GM21528 (cell line): ENCODE measurements at regions not wholly inside any gene's neighbourhood (a gene's known extent, or its start where the extent isn't known, plus 50 kb on each side); places are given as distances from the start of the nearest gene placed in this dataset.
"Not testable (repeated sequence)": the region's sequence is repeated elsewhere in the genome, so short reads cannot be mapped to it uniquely, and the experiment has no call there.

ENCODE experiments used
- ATAC-seq: cut with Tn5 transposase; IDR thresholded peaks from one replicate; pipeline ENCODE4 v1.9.1; 2021; ENCODE audit warnings: mild to moderate bottlenecking, moderate library complexity; ENCODE audit not compliant: unreplicated experiment, low FRiP score

GRCh38 chr7:17396692-17397091 is 98.2 kb downstream of the AHR start:
- no peak for ATAC-seq

- ATAC-seq = peak; percentile 80
Measured at GRCh38 chr7:17401791-17402627, 103.6 kb downstream of the AHR start.

GRCh38 chr7:17402628-17403278 is 104.3 kb downstream of the AHR start:
- ATAC-seq = peak; percentile 77

- ATAC-seq = no peak
Measured at GRCh38 chr7:17404006-17404405, 105.6 kb downstream of the AHR start.

GRCh38 chr7:17405786-17406185 is 107.3 kb downstream of the AHR start:
- ATAC-seq = no peak

- ATAC-seq = no peak
Measured at GRCh38 chr7:17406738-17407137, 108.3 kb downstream of the AHR start.

- ATAC-seq = no peak
Measured at GRCh38 chr7:17407229-17407628, 108.8 kb downstream of the AHR start.

- no peak for ATAC-seq
Measured at GRCh38 chr7:17408245-17408903, 109.9 kb downstream of the AHR start.

- ATAC-seq = no peak
Measured at GRCh38 chr7:17408904-17409290, 110.4 kb downstream of the AHR start.

- ATAC-seq = peak; percentile 72
Measured at GRCh38 chr7:17411922-17412321, 113.5 kb downstream of the AHR start.

GRCh38 chr7:17412883-17413282 is 114.4 kb downstream of the AHR start:
- no peak for ATAC-seq

- ATAC-seq = no peak
Measured at GRCh38 chr7:17415955-17416354, 117.5 kb downstream of the AHR start.

GRCh38 chr7:17420308-17421015 is 122.0 kb downstream of the AHR start:
- ATAC-seq = not testable (repeated sequence)

GRCh38 chr7:17421941-17422340 is 123.5 kb downstream of the AHR start:
- no peak for ATAC-seq

- ATAC-seq = no peak
Measured at GRCh38 chr7:17422966-17423365, 124.5 kb downstream of the AHR start.

GRCh38 chr7:17427924-17428323 is 129.5 kb downstream of the AHR start:
- no peak for ATAC-seq

GRCh38 chr7:17429579-17429978 is 131.1 kb downstream of the AHR start:
- no peak for ATAC-seq

GRCh38 chr7:17432793-17433192 is 134.3 kb downstream of the AHR start:
- ATAC-seq = no peak

GRCh38 chr7:17434191-17434590 is 135.7 kb downstream of the AHR start:
- ATAC-seq = no peak

- no peak for ATAC-seq
Measured at GRCh38 chr7:17434841-17435692, 136.6 kb downstream of the AHR start.
